IPS-11a (cell line): ENCODE measurements at regions not wholly inside any gene's neighbourhood (a gene's known extent, or its start where the extent isn't known, plus 50 kb on each side); places are given as distances from the start of the nearest gene placed in this dataset.

ENCODE experiments used
- H3K4me3 ChIP-seq: one replicate; pipeline ENCODE4 v1.5.1; 2013; ENCODE audit warnings: low read depth, low read length, control low read depth

DNA sequence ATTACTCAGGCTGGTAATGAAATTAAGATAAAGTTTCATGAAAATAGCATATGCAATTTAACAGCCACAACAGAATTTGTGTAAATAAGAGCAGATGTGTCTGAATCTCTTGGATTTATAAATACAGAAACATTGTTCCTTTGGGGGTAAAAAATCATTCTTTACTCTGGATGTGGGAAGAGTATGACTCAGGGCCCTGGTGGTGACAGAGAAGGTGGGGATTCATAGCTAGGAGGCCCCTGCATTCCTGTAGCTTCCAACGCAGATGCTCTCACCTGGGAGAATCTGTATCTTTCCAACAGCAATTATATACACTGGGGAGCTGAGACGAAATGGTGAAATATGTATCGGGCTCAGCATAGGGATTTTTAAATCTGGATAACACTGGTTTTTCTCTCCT is 167.6 kb upstream of the CADPS start:
- no peak overlapping the region for H3K4me3 ChIP-seq

DNA sequence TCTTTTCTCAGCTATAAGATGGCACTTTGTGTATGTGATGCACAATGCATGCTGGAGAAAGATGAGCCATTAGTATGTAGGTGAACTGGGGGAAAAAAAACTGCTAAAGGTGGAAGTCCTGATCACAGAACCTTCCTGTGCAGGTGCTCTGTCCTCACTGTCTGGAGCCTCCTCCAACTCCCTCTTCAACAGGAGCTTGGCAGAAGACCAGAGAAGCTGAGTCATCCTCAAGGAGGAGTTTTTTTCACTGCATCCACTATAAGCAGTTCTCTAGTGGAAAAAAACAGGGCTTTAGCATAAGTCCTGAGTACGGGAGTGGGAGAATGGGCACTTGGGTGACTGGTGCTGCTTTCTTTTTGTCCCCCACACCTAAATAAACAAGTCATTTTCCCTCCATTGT is 168.4 kb upstream of the CADPS start:
- no peak overlapping the region for H3K4me3 ChIP-seq

- H3K4me3 ChIP-seq = no peak overlapping the region
Measured at GRCh38 chr3:63046152-63046551, 170.9 kb upstream of the CADPS start.

DNA sequence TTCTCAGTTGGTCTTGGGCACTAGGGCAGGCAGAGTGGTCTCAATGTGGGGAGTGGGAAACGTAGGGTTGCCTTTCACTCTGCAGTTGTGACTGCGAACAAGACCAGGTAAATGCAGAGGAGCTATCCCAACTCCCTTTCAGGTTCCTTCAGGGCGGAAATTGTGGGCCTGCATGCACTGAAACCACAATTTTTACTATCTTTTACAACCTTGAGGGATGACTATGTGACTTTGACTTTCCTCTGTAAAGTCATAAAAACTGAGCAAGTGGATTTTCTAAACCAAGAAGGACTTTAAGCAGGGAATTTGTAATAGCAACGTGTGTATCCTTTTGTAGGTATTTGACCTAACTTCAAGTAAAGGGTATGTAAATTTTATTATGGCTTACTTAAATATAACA is 171.4 kb upstream of the CADPS start:
- no peak overlapping the region for H3K4me3 ChIP-seq

DNA sequence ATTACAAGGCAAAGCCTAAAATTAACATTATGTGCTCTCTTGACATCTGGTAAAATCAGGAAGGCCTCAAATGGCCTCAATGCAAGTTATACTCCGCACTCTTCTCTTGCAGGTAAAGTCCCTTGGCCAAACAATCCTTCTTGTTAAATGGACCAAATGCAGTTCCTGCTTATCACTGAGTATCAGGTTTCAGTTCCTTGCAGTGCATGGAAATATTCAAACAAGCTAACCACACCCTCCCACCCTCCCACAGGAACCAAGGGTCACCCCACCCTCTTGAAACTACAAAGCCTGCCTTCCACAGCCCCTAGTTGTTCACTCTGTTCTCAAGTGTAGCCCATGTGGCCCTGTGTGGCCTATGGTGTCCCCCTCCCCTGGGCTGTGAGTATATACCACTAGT is 171.9 kb upstream of the CADPS start:
- H3K4me3 ChIP-seq = no peak overlapping the region

- no peak overlapping the region for H3K4me3 ChIP-seq
Measured at GRCh38 chr3:63048367-63049326, 173.4 kb upstream of the CADPS start.

DNA sequence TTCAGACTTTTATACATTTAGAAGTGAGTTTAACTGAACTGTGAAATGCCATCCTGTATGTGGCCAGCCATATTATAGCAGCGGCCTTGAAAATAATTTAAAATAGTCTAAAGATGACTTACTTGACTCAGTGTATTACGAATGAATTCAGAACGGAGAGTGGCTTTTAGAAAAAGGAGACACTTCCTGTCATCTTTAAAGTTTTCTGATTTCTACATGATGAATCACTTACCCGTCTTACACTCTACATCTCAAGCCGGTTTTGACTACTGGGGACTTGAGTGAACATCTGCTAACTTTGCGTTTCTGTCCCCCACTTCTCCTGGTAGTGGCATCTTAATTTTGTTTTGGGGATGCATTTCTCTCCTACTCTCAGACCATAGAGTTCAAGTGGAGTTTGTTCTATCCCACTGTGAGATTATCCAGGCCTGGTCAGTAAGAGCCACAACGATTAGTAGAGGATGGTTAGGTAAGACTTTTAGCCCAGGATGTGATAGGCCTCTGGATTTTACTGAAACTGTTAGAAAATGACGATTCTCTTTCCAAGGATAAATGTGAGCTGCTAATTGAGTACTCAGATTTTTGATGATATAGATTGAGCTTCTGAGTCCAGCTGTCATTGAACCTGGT is 175.4 kb upstream of the CADPS start:
- no peak overlapping the region for H3K4me3 ChIP-seq

DNA sequence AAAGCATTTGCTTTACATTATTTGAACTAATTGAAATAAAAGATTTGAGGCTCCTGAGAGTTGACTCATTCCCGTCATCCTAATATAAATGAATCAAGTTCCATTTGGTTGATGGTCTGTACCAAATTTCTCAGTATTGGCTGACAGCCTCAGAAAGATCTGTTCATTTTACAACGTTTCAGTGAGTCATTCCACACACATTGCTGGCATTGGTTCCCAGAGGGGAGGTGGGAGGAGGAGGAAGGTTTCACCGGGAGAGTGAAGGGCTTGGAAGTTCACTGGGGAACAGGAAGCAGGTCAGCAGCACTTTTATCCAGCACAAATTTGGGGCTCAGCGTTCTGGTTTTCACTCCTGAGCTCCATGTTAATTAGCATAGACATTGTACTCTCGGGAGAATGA is 176.7 kb upstream of the CADPS start:
- no peak overlapping the region for H3K4me3 ChIP-seq

- H3K4me3 ChIP-seq = no peak overlapping the region
Measured at GRCh38 chr3:63056932-63057331, 181.7 kb upstream of the CADPS start.

DNA sequence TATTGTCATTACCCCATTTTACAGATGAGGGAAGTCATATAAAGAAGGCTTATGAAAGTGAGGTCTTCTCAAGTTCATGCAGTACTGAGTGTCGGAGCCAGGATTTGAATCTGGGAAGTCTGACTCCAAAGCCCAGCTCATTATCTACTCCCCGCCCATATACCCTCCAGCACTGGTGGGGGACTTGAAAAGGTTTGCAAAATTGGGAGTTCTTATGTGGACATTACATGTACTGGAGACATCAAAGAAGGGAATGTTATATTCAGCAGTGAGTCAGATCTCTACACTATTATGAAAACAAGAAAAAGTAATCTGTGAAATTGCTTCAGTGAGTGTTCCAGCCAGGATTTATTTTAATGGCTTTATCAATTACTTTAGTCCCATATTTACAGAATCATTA is 185.2 kb upstream of the CADPS start:
- H3K4me3 ChIP-seq = no peak overlapping the region

- no peak overlapping the region for H3K4me3 ChIP-seq
Measured at GRCh38 chr3:63061449-63061848, 186.2 kb upstream of the CADPS start.

GRCh38 chr3:63064209-63064755 is 189.1 kb upstream of the CADPS start:
- no peak overlapping the region for H3K4me3 ChIP-seq

DNA sequence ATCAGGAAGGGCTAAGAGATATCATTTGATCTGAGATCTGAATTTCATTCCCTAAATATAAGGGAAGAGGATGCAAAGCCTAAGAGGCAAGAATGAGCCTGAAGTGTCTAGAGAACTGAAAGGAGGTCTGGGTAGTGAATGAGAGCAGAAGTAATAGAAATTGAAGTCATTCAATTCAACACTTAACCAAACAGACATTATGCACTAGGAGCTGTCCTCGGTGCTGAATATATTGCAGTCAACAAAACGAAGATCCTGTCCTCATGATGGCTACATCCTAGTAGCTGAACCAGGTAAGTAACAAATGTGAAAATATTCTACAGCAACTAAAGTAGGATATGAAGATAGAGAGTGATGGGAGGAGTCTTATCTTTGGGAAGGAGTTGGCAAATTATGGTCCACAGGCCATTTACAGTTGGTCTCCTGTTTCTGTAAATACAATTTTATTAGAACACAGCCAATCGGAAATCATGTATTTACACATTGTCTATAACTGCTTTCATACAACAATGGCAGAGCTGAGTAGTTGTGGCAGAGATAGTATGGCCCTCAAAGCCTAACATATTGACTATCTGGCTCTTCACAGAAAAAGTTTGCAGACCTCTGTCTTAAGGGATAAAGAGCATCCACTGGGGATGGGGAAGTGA is 192.9 kb upstream of the CADPS start:
- H3K4me3 ChIP-seq = no peak overlapping the region

DNA sequence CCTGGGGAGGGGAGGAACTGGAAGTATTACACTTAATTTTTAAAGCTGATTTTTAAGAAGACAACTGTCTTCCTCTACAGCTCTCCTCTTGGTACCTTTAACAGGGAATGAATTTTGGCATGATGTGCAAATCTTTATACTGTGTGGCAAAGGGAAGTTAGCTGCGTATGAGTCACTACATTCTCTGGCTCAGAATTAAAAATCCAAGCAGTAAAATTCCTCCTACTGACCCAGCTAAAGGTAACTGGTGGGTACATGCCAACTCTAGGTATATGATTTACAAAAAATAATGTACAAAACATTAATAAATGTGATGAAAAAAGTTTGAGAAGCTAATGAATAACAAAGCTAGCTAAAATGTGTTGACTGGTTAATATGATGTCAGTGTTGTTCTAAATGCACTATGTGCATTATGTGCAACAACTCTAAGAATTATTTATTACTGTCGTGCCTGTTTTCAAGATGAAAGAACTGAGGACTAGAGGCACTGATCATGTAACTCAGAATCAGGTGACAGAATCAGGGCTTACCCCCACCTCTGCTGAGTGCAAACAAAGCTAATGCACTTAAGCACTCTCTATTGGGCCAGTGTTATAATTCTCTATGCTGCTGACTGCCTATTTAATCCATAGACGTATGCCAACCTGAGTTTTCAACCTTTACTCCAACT is 194.7 kb upstream of the CADPS start:
- no peak overlapping the region for H3K4me3 ChIP-seq

DNA sequence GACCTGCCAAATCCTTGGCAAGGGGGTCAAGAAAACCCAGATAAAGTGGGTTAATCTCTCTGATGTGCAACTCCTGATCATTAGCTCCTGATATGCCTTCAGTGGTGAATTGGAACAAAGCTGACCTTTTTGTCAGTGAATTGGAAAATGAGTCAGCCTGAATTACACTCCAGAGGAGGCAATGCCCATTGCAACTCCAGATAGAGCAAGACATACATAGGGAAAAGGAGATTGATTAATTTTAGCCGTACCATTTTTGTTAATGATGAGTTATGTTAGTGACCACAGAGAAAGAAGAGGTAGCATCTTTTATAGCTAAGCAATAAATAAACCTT is 195.2 kb upstream of the CADPS start:
- H3K4me3 ChIP-seq = no peak overlapping the region

GRCh38 chr3:63076357-63076756 is 201.1 kb upstream of the CADPS start:
- H3K4me3 ChIP-seq = no peak overlapping the region

DNA sequence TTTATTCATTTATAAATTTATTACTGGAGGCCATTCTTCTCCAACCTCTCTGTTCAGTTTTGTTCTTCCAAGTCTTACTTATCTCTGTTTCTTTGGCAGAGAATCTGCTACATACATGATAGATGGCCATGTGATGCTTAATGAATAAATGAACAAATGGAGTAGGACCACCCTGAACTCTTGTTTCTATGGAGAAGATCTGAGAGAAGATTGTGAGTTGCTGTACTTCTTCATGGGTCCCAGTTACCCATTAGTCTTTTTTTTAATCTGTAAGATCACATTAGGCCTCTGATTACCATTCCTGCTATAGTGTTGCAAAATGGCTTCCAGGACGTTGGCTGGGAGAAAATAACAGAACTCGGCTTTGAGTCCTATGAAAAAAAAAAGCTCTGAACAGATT is 191.9 kb upstream of the SYNPR start:
- H3K4me3 ChIP-seq = no peak overlapping the region

GRCh38 chr3:63089007-63089750 is 188.9 kb upstream of the SYNPR start:
- no peak overlapping the region for H3K4me3 ChIP-seq

GRCh38 chr3:63089751-63090132 is 188.4 kb upstream of the SYNPR start:
- no peak overlapping the region for H3K4me3 ChIP-seq

DNA sequence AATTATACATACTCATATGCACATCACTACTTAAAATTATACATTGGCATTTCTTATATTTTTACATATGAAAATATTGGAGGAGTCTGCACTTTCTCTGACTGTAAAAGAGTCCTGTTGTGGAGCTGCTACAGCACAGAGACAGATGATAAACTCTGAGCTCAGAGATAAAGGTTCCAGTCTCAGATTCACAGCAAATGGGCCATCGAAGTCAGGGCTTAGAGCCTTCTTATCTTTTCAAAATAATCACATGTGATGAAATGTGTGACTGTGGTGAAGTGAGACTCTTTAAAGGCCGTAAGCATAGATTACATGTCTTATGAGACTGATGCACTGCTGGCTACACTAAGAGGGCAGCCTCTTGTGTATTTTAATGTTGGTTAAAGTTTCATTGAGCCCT is 187.5 kb upstream of the SYNPR start:
- no peak overlapping the region for H3K4me3 ChIP-seq

DNA sequence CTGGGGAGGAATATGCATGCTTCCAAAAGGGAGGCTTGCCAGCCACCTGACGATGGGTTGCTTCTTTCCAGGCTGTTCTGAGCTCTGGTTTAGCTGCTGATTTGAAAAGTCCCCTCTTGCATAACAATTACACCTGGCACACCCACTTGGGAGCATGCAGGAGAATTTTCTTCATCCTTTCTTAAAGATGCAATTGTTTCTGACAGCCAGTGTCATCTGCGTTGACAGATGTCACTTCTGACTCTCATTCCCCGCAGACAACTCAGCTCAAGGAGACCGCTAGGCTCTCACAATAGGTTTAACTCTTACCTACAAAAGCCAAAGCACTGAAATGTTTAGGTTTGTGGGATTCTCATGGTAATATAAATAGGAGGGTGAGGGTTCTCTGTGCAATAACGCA is 185.6 kb upstream of the SYNPR start:
- no peak overlapping the region for H3K4me3 ChIP-seq
